NCI-H1417 treated with DMSO at 0.1 percent for 48 hours (cell line): ENCODE measurements at regions not wholly inside any gene's neighbourhood (a gene's known extent, or its start where the extent isn't known, plus 50 kb on each side); places are given as distances from the start of the nearest gene placed in this dataset.

ENCODE experiments used
- DNase-seq: peaks from one replicate; lab custom pipeline; 2025; lab: John Stamatoyannopoulos, UW

DNA sequence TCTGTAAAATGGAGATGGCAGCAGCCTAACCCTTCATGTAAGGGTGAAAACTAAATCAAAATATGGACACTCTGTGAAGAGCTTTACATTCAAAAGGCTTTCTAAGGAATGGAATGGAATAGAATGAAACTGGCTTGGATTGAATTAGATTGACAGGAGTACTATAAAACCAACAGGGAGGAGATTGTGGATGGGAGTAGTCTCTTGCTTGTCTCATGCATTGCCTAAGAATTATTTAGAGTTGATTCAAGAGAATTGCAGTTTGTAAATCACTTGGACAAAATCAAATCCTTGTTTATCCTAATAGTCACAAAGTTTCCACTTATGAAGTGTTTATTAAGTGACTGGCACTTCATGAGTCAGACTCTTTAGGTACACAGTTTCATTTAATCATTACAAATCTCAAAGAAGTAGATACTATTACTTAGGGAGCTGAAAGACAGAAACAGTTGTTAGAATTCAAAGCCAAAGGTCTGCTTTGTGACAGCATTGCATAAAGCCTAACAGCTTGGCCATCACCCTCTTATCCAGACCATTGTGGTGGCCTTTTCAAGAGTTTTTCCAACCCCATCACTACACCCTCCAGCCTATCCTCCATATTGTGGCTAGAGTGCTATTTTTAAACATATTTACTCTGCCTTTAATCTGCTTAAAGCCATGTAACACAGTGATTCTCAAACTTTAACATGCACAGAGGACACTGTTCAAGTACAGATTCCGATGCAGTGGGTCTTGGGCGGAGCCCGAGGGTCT lies 91.9 kb upstream of the GHITM start:
- no peak for DNase-seq

- no peak for DNase-seq
These were observed 89.7 kb upstream of the GHITM start for GRCh38 chr10:84049645-84050011.

GRCh38 chr10:84053626-84054025 lies 85.7 kb upstream of the GHITM start:
- DNase-seq, result no peak

DNA sequence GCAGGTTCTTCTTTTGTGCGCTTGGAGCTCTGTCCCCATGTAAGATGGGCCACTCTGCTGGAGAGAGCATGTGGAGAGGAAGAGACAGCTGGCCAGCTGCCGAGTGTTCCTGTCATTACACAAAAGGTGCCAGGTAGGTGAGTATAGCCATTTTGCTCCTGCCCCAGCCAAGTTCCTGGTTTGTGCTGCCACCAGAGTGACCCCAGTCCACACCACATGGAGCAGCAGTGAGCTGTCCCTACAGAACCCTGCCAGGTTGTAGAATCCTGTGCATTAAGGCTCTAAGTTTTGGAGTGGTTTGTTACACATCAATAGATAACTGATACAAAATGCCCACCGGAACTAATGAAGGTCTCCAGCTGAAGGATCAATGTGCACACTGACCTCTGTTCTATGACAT lies 84.6 kb upstream of the GHITM start:
- no peak for DNase-seq

DNA sequence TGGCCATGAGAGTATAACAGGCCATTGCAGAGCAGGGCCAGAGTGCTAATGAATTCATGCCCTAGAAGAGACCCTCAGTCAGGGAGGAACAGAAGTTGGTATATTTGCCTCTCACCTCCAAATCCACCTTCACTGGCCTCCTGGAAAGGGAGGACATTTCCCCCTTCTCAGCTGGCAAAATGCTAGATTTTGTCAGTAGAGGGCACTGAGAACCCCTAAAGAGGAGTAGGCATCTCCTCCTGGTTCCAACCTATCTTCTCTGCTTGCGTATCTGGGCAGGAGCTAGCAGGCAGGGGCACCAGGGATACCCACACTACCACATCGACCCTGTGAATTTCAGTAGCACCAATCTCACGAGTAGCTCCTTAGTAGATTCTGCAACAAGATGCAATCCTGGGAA lies 79.8 kb upstream of the GHITM start:
- no peak for DNase-seq

DNA sequence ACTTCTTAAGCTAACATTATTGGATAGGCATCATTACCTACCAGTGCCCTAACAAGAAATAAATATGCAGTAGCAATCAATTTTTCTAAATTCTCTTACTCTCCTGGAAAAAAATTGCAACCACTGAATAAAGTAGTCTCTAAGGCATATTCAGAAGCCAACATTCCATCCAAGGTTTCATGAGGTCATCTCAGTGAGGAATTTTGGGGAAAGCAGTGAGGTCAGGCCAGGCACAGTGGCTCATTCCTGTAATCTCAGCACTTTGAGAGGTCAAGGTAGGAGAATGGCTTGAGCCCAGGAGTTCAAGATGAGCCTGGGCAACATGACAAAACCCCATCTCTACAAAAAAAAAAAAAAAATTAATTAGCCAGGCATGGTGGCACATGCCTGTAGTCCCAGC lies 75.9 kb upstream of the GHITM start:
- no peak for DNase-seq

GRCh38 chr10:84065804-84066601 lies 73.3 kb upstream of the GHITM start:
- no peak for DNase-seq

DNA sequence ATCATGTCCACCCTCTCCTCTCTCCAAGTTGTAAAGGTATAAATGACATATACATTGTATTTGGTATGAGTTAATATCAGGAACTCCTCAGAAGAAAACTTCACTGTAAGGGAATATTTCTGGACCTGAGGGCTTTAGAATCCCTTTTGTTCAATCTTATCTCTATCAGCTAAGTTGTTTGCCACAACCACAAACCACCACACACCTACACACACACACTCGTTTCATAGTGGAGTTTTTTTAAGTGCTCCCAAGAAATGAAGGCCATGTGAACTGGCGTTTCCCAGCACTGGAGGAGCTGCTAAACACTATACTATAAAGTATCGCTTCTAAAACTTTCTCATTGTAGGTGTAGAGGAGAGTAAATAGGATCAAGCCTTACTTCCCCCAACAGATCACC lies 64.8 kb upstream of the GHITM start:
- DNase-seq, result no peak

DNA sequence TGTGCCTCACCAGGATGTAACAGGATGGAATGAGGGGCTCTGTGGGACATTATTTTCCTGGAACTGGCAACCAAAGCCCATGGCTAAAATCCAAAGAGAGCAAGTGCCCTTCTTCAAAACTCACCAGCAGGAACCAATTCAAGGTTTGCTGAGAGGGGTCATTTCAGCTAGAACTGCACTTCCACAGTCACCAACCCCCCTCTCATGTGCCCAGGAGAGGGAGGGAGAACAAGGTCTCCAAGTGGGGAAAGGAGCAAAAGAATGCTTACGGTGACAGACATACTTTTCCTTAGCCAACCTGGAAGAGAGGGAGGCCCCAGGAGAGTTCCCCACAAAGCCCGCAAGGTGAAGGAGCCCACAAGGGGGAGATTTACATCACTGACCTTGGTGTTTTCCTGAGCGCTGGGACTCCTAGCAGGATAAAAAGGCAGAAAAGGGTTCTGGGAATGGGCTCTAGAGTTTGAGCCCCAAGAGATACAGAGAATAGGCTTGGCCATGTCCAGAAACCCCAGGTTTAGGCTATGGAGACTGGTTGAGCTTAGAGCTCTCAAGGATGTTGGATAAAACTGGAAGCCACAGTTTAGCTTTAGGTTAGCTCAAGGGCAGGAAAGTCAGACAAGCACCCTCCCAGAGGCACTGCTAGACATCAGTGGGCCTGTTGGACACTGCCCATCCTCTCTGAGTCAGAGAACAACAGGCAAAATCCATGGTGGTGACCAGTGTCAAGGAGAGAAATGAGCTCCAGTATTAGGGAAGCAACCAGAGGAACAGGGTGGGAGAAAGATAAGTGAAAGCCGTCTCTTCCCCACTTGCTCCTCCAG lies 63.9 kb upstream of the GHITM start:
- no peak for DNase-seq

DNA sequence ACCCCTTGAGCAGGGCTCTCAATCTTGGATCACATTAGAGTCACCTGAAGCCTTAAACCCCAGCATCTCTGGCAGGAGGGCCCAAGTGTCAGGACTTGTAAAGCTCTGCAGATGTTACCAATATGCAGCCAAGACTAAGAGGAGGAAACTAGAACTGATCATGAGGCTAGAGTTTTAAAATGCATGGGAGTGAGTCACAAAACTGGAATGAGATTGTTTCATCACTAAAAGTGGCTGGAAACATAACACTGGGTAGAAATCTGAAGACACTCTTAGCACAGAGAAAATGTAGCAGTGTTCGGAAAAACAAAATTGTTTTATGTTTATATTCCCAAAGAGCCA lies 63.3 kb upstream of the GHITM start:
- no peak for DNase-seq

DNA sequence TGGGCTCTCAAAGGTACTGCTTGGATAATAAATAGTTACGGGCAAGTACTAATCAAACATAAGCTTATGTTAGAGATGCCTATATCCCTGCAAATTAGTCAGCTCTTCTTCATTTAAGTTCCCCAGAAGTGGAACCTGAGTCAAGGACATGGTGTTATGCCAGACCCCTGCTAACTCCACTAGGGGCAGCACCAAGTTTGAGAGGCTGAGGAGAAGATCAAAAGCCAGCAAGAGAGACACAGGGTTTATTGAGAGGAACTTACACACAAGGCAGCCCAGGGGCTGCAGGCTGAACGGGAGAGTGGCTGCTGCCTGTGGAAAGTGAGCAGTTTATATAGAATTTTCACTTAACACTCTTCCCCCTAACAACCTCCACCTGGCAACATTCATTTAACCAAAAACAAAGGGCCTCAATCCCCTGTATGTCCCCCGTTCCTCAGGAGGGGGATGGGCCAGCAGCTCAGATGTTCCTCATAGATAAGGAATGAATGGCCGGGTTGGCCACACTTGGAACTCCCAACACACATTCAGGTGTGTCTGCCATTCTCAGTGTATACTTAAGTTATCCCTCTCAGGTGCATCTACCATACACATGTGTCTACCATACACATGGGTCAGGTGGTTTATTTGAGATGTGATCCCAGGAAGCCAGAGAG lies 62.6 kb upstream of the GHITM start:
- DNase-seq, result no peak

- no peak for DNase-seq
These were observed 61.5 kb upstream of the GHITM start for GRCh38 chr10:84077768-84078167.

DNA sequence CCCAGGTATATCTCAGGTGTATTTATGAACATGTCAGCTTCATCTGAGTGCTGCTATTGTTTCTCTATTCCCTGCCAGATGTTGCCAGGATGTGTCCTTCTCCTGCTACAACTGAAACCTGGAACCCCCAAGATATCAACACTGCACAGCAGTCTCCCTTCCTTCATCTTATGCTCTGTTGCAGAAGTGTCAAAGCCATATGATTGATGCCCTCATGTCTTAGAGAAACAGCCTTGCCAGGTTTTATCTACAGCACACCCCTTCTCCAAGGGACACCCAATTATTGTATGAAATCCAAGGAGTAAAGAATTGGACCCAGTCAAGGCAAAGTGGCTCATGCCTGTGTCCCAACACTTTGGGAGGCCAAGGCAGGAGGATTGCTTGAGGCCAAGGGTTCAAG lies 60.5 kb upstream of the GHITM start:
- no peak for DNase-seq

DNA sequence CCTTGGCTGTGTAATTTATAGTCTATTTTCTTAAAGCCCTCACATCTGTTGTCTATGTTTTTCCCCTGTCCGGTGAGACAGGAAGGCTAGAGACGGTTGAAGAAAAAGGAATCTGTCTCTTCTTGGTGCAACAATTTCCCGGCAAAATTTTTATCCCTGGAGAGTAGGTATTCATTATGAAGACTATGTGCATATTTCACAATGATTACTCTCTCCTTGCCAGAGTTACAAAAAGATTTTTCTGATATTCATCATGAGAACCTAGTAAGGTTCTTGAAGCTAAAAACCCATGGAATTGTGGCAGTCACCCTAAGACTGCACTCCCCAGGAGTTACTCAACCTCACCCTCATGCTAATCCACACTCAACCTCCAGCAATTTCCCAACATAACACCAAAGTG lies 55.0 kb upstream of the GHITM start:
- no peak for DNase-seq

DNA sequence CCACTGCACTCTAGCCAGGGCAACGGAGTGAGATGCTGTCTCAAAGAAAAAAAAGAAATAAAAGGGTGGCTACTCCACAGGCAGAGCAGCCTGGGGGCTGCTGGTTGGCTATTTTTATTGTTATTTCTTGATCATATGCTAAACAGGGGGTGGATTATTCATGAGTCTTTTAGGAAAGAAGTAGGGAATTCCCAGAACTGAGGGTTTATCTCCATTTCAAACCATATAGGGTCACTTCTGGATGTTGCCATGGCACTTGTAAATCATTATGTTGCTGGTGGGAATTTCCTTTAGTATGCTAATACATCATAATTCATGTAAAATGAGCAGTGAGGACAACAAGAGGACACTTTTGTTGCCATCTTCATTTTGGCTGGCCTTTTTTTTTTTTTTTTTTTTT lies 52.1 kb upstream of the GHITM start:
- DNase-seq, result no peak

- DNase-seq, result no peak
These were observed 50.7 kb upstream of the GHITM start for GRCh38 chr10:84088626-84089025.

DNA sequence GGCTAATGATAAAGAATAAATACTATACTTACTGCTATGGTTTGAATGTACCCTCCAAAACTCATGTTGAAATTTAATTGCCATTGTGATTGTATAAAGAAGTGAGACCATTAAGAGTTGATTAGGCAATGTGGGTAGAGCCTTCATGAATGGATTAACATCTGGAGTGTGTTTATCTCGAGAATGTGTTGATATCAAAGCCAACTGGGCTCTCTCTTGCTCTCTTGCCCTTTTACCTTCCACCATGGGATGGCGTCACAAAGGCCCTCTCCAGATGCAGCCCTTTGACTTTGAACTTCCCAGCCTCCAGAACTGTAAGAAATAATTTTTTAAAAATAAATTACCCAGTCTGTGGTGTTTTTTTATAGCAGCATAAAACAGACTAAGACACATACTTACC lies 50.1 kb upstream of the GHITM start:
- no peak for DNase-seq
